ENCODE measurements at regions not wholly inside any gene's neighbourhood (a gene's known extent, or its start where the extent isn't known, plus 50 kb on each side); places are given as distances from the start of the nearest gene placed in this dataset.

- Mint-ChIP-seq H3K4me3 (no peak overlapping the region), H3K27ac (no peak overlapping the region), H3K27me3 (ENCODE audit: low read depth) (peaks cover 25% of the 10 kb centered on the region), H3K36me3 (ENCODE audit: low read depth) (no peaks in the 10 kb centered on the region), H3K4me1 (ENCODE audit: low read depth) (peaks cover 1% of the 10 kb centered on the region), H3K9me3 (peaks cover 8% of the 10 kb centered on the region)
- no peak for DNase-seq (ENCODE audit: low spot score)
Measured at GRCh38 chr3:46146548-46146947, 61.6 kb downstream of the CCR1 start.

GRCh38 chr3:46146021-46146420, 62.1 kb downstream of the CCR1 start:
- Mint-ChIP-seq H3K4me1 (ENCODE audit: low read depth) (peaks cover 1% of the 10 kb centered on the region), H3K36me3 (ENCODE audit: low read depth) (no peaks in the 10 kb centered on the region), H3K27me3 (ENCODE audit: low read depth) (peaks cover 26% of the 10 kb centered on the region), H3K4me3 (no peak overlapping the region), H3K9me3 (peaks cover 8% of the 10 kb centered on the region), H3K27ac (no peak overlapping the region)
- DNase-seq (ENCODE audit: low spot score): no peak

GRCh38 chr3:46145147-46145546, 63.0 kb downstream of the CCR1 start:
- Mint-ChIP-seq H3K4me1 (ENCODE audit: low read depth) (peaks cover 1% of the 10 kb centered on the region), H3K4me3 (no peak overlapping the region), H3K36me3 (ENCODE audit: low read depth) (no peaks in the 10 kb centered on the region), H3K27ac (no peak overlapping the region), H3K9me3 (peaks cover 8% of the 10 kb centered on the region), H3K27me3 (ENCODE audit: low read depth) (peaks cover 24% of the 10 kb centered on the region)
- DNase-seq (ENCODE audit: low spot score): no peak

GRCh38 chr3:46143951-46144473, 64.1 kb downstream of the CCR1 start:
- Mint-ChIP-seq H3K4me3 (no peak overlapping the region), H3K27ac (no peak overlapping the region), H3K36me3 (ENCODE audit: low read depth) (no peaks in the 10 kb centered on the region), H3K27me3 (ENCODE audit: low read depth) (peaks cover 29% of the 10 kb centered on the region), H3K9me3 (peaks cover 8% of the 10 kb centered on the region), H3K4me1 (ENCODE audit: low read depth) (peaks cover 1% of the 10 kb centered on the region)
- no peak for DNase-seq (ENCODE audit: low spot score)

- peaks cover 1% of the 10 kb centered on the region for H3K4me1 Mint-ChIP-seq (ENCODE audit: low read depth)
- peaks cover 3% of the 10 kb centered on the region for H3K9me3 Mint-ChIP-seq
- H3K27me3 Mint-ChIP-seq (ENCODE audit: low read depth): peaks cover 23% of the 10 kb centered on the region
- no peak for DNase-seq (ENCODE audit: low spot score)
- H3K4me3 Mint-ChIP-seq: no peak overlapping the region
- H3K36me3 Mint-ChIP-seq (ENCODE audit: low read depth): no peaks in the 10 kb centered on the region
- no peak overlapping the region for H3K27ac Mint-ChIP-seq
Measured at GRCh38 chr3:46141813-46142212, 66.3 kb downstream of the CCR1 start.

GRCh38 chr3:46138581-46138980, 69.5 kb downstream of the CCR1 start:
- DNase-seq (ENCODE audit: low spot score): no peak

GRCh38 chr3:46135475-46135874, 72.6 kb downstream of the CCR1 start:
- no peaks in the 10 kb centered on the region for H3K36me3 Mint-ChIP-seq (ENCODE audit: low read depth)
- no peak overlapping the region for H3K4me3 Mint-ChIP-seq
- H3K27me3 Mint-ChIP-seq (ENCODE audit: low read depth): peaks cover 35% of the 10 kb centered on the region
- H3K4me1 Mint-ChIP-seq (ENCODE audit: low read depth): peaks cover 2% of the 10 kb centered on the region
- DNase-seq (ENCODE audit: low spot score): no peak
- no peak overlapping the region for H3K27ac Mint-ChIP-seq
- no peaks in the 10 kb centered on the region for H3K9me3 Mint-ChIP-seq

More at GRCh38 chr3:46138581-46138980, 69.5 kb downstream of the CCR1 start:
- H3K4me1 Mint-ChIP-seq (ENCODE audit: low read depth): no peaks in the 10 kb centered on the region
- no peak overlapping the region for H3K27ac Mint-ChIP-seq
- no peaks in the 10 kb centered on the region for H3K36me3 Mint-ChIP-seq (ENCODE audit: low read depth)
- peaks cover 3% of the 10 kb centered on the region for H3K9me3 Mint-ChIP-seq
- no peak overlapping the region for H3K4me3 Mint-ChIP-seq
- H3K27me3 Mint-ChIP-seq (ENCODE audit: low read depth): peaks cover 17% of the 10 kb centered on the region

GRCh38 chr3:46133285-46133684, 74.8 kb downstream of the CCR1 start:
- Mint-ChIP-seq H3K27ac (no peak overlapping the region), H3K4me3 (no peak overlapping the region), H3K36me3 (ENCODE audit: low read depth) (no peaks in the 10 kb centered on the region), H3K4me1 (ENCODE audit: low read depth) (peaks cover 21% of the 10 kb centered on the region), H3K9me3 (no peaks in the 10 kb centered on the region), H3K27me3 (ENCODE audit: low read depth) (peaks cover 43% of the 10 kb centered on the region)
- DNase-seq (ENCODE audit: low spot score): no peak

- no peak overlapping the region for H3K27ac Mint-ChIP-seq
- peaks cover 21% of the 10 kb centered on the region for H3K4me1 Mint-ChIP-seq (ENCODE audit: low read depth)
- H3K9me3 Mint-ChIP-seq: no peaks in the 10 kb centered on the region
- no peak overlapping the region for H3K4me3 Mint-ChIP-seq
- no peak for DNase-seq (ENCODE audit: low spot score)
- H3K27me3 Mint-ChIP-seq (ENCODE audit: low read depth): peaks cover 47% of the 10 kb centered on the region
- peaks cover under 1% of the 10 kb centered on the region for H3K36me3 Mint-ChIP-seq (ENCODE audit: low read depth)
Measured at GRCh38 chr3:46132565-46132964, 75.5 kb downstream of the CCR1 start.

GRCh38 chr3:46131884-46132450, 76.1 kb downstream of the CCR1 start:
- Mint-ChIP-seq H3K27ac (no peak overlapping the region), H3K36me3 (ENCODE audit: low read depth) (peaks cover 3% of the 10 kb centered on the region), H3K9me3 (no peaks in the 10 kb centered on the region), H3K4me1 (ENCODE audit: low read depth) (peaks cover 24% of the 10 kb centered on the region), H3K27me3 (ENCODE audit: low read depth) (peaks cover 52% of the 10 kb centered on the region), H3K4me3 (no peak overlapping the region)
- no peak for DNase-seq (ENCODE audit: low spot score)

- Mint-ChIP-seq H3K27me3 (ENCODE audit: low read depth) (peaks cover 64% of the 10 kb centered on the region), H3K27ac (no peak overlapping the region)
Measured at GRCh38 chr3:46130631-46131310, 77.3 kb downstream of the CCR1 start.

GRCh38 chr3:46129588-46130272, 78.4 kb downstream of the CCR1 start:
- no peak for DNase-seq (ENCODE audit: low spot score)
- Mint-ChIP-seq H3K27me3 (ENCODE audit: low read depth) (peaks cover 73% of the 10 kb centered on the region), H3K9me3 (no peaks in the 10 kb centered on the region), H3K4me3 (peak overlapping the region; percentile 25), H3K4me1 (ENCODE audit: low read depth) (peaks cover 24% of the 10 kb centered on the region), H3K36me3 (ENCODE audit: low read depth) (peaks cover 3% of the 10 kb centered on the region), H3K27ac (no peak overlapping the region)

More at GRCh38 chr3:46130631-46131310, 77.3 kb downstream of the CCR1 start:
- peaks cover 3% of the 10 kb centered on the region for H3K36me3 Mint-ChIP-seq (ENCODE audit: low read depth)
- H3K9me3 Mint-ChIP-seq: no peaks in the 10 kb centered on the region
- no peak overlapping the region for H3K4me3 Mint-ChIP-seq
- DNase-seq (ENCODE audit: low spot score): no peak
- peaks cover 24% of the 10 kb centered on the region for H3K4me1 Mint-ChIP-seq (ENCODE audit: low read depth)

- no peak for DNase-seq (ENCODE audit: low spot score)
- Mint-ChIP-seq H3K4me1 (ENCODE audit: low read depth) (peaks cover 24% of the 10 kb centered on the region), H3K9me3 (no peaks in the 10 kb centered on the region), H3K27ac (no peak overlapping the region), H3K4me3 (no peak overlapping the region), H3K36me3 (ENCODE audit: low read depth) (peaks cover 3% of the 10 kb centered on the region), H3K27me3 (ENCODE audit: low read depth) (peaks cover 79% of the 10 kb centered on the region)
Measured at GRCh38 chr3:46127503-46127902, 80.6 kb downstream of the CCR1 start.

Data from T-helper 2 cell treated with Interferon-gamma antibody and Interleukin-4, amounts not matched to agents 5 μg/mL and 100 μg/mL, for 36 hours (primary cell).